CD14-positive monocyte (primary cell): ENCODE measurements at regions not wholly inside any gene's neighbourhood (a gene's known extent, or its start where the extent isn't known, plus 50 kb on each side); places are given as distances from the start of the nearest gene placed in this dataset.

Experiments
- DNase-seq, 3 donors: peaks; one replicate each; pipeline ENCODE4 v3.0.0-alpha.2; 2011 to 2022
- H2AFZ ChIP-seq: 2 replicates; pipeline ENCODE4 v1.6.0; 2012; ENCODE audit warnings: mild to moderate bottlenecking, low read depth, low read length, inconsistent platforms; ENCODE audit not compliant: insufficient read depth, poor library complexity, severe bottlenecking
- H3K27ac ChIP-seq, 2 donors: 1 replicate in 1 of 2; 2 replicates in 1 of 2; pipeline ENCODE4 v1.5.1; 2012 to 2013; ENCODE audit warnings: low read length in 2 of 2, control low read depth in 1 of 2, inconsistent platforms in 1 of 2, low read depth in 1 of 2, mild to moderate bottlenecking in 1 of 2
- H3K27me3 ChIP-seq, 2 donors: one replicate each; pipeline versions ENCODE4 v1.6.0 to v1.6.1; 2011 to 2013; ENCODE audit warnings: low read length in 2 of 2; ENCODE audit not compliant: control insufficient read depth in 2 of 2, insufficient read depth in 2 of 2
- H3K36me3 ChIP-seq, 2 donors: replicated peaks in 1 of 2; 1 replicate in 1 of 2; 2 replicates in 1 of 2; pipeline versions ENCODE4 v1.5.1 to v1.6.1; 2012 to 2013; ENCODE audit warnings: low read length in 2 of 2, control low read depth in 1 of 2, inconsistent platforms in 1 of 2, mild to moderate bottlenecking in 1 of 2; ENCODE audit not compliant: insufficient read depth in 2 of 2, control insufficient read depth in 1 of 2
- H3K4me1 ChIP-seq, 2 donors: 1 replicate in 1 of 2; 2 replicates in 1 of 2; pipeline versions ENCODE4 v1.5.1 to v1.6.1; 2012 to 2013; ENCODE audit warnings: low read length in 2 of 2, control low read depth in 1 of 2, inconsistent platforms in 1 of 2, mild to moderate bottlenecking in 1 of 2, moderate library complexity in 1 of 2; ENCODE audit not compliant: insufficient read depth in 2 of 2, control insufficient read depth in 1 of 2
- H3K4me2 ChIP-seq: replicated peaks from 2 replicates; pipeline ENCODE3; 2012; ENCODE audit warnings: low read length, moderate library complexity, mild to moderate bottlenecking; ENCODE audit not compliant: poor library complexity, severe bottlenecking; ENCODE audit errors: extremely low read depth
- H3K4me3 ChIP-seq, 3 experiments: fragments of 200-600 bp in 1 of 3; sonication (generic) in 1 of 3; replicated peaks in 1 of 3; 1 replicate in 2 of 3; 2 replicates in 1 of 3; pipeline ENCODE4 v1.5.1; 2011 to 2013; ENCODE audit warnings: low read length in 3 of 3, mild to moderate bottlenecking in 3 of 3, control low read depth in 2 of 3, low read depth in 2 of 3, inconsistent platforms in 1 of 3, moderate library complexity in 1 of 3
- H3K79me2 ChIP-seq: 2 replicates; pipeline ENCODE4 v1.6.0; 2012; ENCODE audit warnings: mild to moderate bottlenecking, control low read depth, inconsistent platforms, low read length, moderate library complexity; ENCODE audit not compliant: insufficient read depth
- H3K9ac ChIP-seq: 2 replicates; pipeline ENCODE4 v1.6.0; 2017; ENCODE audit warnings: low read length, mild to moderate bottlenecking; ENCODE audit not compliant: insufficient read depth, poor library complexity, severe bottlenecking
- H3K9me3 ChIP-seq, 2 donors: replicated peaks in 1 of 2; 1 replicate in 1 of 2; 2 replicates in 1 of 2; pipeline versions ENCODE4 v1.5.1 to v1.6.1; 2012 to 2013; ENCODE audit warnings: low read length in 2 of 2, control low read depth in 1 of 2; ENCODE audit not compliant: control insufficient read depth in 1 of 2, insufficient read depth in 1 of 2
- H4K20me1 ChIP-seq: 2 replicates; pipeline ENCODE4 v1.6.0; 2012; ENCODE audit warnings: mild to moderate bottlenecking, low read length, control low read depth, moderate library complexity; ENCODE audit not compliant: insufficient read depth
- H3K27ac Mint-ChIP-seq, 7 donors: one replicate each; pipeline ENCODE4 v1.8.0; 2020; ENCODE audit warnings: mild to moderate bottlenecking in 7 of 7, mixed read lengths in 7 of 7, moderate library complexity in 6 of 7, inconsistent platforms in 2 of 7
- H3K27me3 Mint-ChIP-seq, 3 donors: one replicate each; pipeline ENCODE4 v1.8.0; 2021 to 2022; ENCODE audit warnings: low read depth in 3 of 3, mild to moderate bottlenecking in 3 of 3, mixed read lengths in 3 of 3, moderate library complexity in 3 of 3, inconsistent platforms in 1 of 3
- H3K36me3 Mint-ChIP-seq, 2 donors: one replicate each; pipeline ENCODE4 v1.8.0; 2020; ENCODE audit warnings: mixed read lengths in 2 of 2, inconsistent platforms in 1 of 2, mild to moderate bottlenecking in 1 of 2
- H3K4me1 Mint-ChIP-seq: one replicate; pipeline ENCODE4 v1.8.0; 2020; ENCODE audit warnings: mild to moderate bottlenecking, mixed read lengths
- H3K4me3 Mint-ChIP-seq, 2 donors: one replicate each; pipeline ENCODE4 v1.8.0; 2020; ENCODE audit warnings: mild to moderate bottlenecking in 2 of 2, mixed read lengths in 2 of 2, moderate library complexity in 1 of 2
- H3K9me3 Mint-ChIP-seq, 7 donors: one replicate each; pipeline ENCODE4 v1.8.0; 2020 to 2022; ENCODE audit warnings: mixed read lengths in 7 of 7, mild to moderate bottlenecking in 6 of 7, moderate library complexity in 6 of 7, inconsistent platforms in 2 of 7
- CTCF ChIP-seq: fragments of 200-600 bp; IDR thresholded peaks from one replicate; pipeline ENCODE4 v1.8.0; 2022; ENCODE audit warnings: antibody characterized with exemption, mild to moderate bottlenecking
- WGBS: methylation state at CpG from one replicate; pipeline ENCODE4 v1.1.5; 2013; ENCODE audit warnings: missing lambda C conversion rate; ENCODE audit not compliant: insufficient coverage; 5-methylcytosine and 5-hydroxymethylcytosine counted together
- intact Hi-C, 2 donors: fragments of 100-400 bp; cut with micrococcal nuclease; formaldehyde crosslinking; loops; one replicate each; pipeline versions ENCODE4 v1.15.0 to v1.15.1; 2023

GRCh38 chr4:75248770-75249407 is 265.3 kb downstream of the RCHY1 start:
- no peaks in the 10 kb centered on the region for H3K9me3 ChIP-seq
- 83% methylated on average over 1 of the region's 2 CpGs for WGBS
- no peak overlapping the region for H3K9ac ChIP-seq
- H3K4me2 ChIP-seq: no peak overlapping the region
- Mint-ChIP-seq H3K36me3 (no peaks in the 10 kb centered on the region), H3K27ac (no peak overlapping the region), H3K27me3 (no peaks in the 10 kb centered on the region), H3K4me3 (no peak overlapping the region), H3K9me3 (peaks cover 0 to 7% (median 2%) of the 10 kb centered on the region in 7 donors), H3K4me1 (no peaks in the 10 kb centered on the region)
- H4K20me1 ChIP-seq: no peaks in the 10 kb centered on the region
- H3K27ac ChIP-seq: no peak overlapping the region
- H2AFZ ChIP-seq: no peak overlapping the region
- no peak for DNase-seq
- no peaks in the 10 kb centered on the region for H3K4me1 ChIP-seq
- no peak overlapping the region for H3K4me3 ChIP-seq
- TF ChIP-seq CTCF: no peak
- intact Hi-C loops: no loop called here
- no peaks in the 10 kb centered on the region for H3K36me3 ChIP-seq
- no peaks in the 10 kb centered on the region for H3K27me3 ChIP-seq
- H3K79me2 ChIP-seq: no peaks in the 10 kb centered on the region

DNA sequence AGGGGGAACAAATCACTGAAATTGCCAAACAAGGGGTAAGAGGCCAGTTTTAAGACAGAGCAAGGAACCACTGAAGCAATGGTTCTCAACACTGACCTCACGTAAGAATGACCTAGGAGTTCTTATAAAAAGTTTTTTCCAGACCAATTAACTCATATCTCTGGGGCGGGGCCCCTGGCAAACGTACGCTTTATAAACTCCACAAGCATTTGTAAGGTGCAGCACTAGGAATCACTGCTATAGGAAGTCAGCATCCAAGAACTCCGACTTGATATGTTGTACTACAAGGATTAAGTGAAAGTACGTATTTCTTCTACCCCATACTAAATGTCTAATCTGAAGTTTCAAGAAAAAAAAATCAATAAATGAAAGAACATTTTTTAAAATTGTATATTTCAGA is 269.9 kb downstream of the RCHY1 start:
- Histone ChIP-seq H3K27me3 (no peaks in the 10 kb centered on the region), H3K79me2 (no peaks in the 10 kb centered on the region), H3K4me1 (no peaks in the 10 kb centered on the region), H3K4me3 (no peak overlapping the region), H3K36me3 (no peaks in the 10 kb centered on the region), H3K9me3 (no peaks in the 10 kb centered on the region), H3K4me2 (no peak overlapping the region), H3K27ac (no peak overlapping the region), H2AFZ (no peak overlapping the region), H3K9ac (no peak overlapping the region), H4K20me1 (no peaks in the 10 kb centered on the region)
- 80% methylated on average over 1 of the region's 6 CpGs for WGBS
- Mint-ChIP-seq H3K4me3 (no peak overlapping the region), H3K9me3 (peaks cover 0 to 3% (median 2%) of the 10 kb centered on the region in 7 donors), H3K4me1 (no peaks in the 10 kb centered on the region), H3K27ac (no peak overlapping the region), H3K27me3 (no peaks in the 10 kb centered on the region), H3K36me3 (no peaks in the 10 kb centered on the region)
- intact Hi-C loops: no loop called here
- no peak for TF ChIP-seq CTCF
- DNase-seq: no peak
